GM19328 (cell line): ENCODE measurements at regions not wholly inside any gene's neighbourhood (a gene's known extent, or its start where the extent isn't known, plus 50 kb on each side); places are given as distances from the start of the nearest gene placed in this dataset.
"Not testable (repeated sequence)": the region's sequence is repeated elsewhere in the genome, so short reads cannot be mapped to it uniquely, and the experiment has no call there.

ENCODE experiments used
- ATAC-seq: cut with Tn5 transposase; IDR thresholded peaks from one replicate; pipeline ENCODE4 v1.9.1; 2021; ENCODE audit warnings: mild to moderate bottlenecking, moderate library complexity; ENCODE audit not compliant: unreplicated experiment

- ATAC-seq: no peak
These were observed 91.2 kb downstream of the RCHY1 start for GRCh38 chr4:75422998-75423397.

GRCh38 chr4:75412746-75413145, 101.5 kb downstream of the RCHY1 start:
- ATAC-seq: no peak

GRCh38 chr4:75398501-75398900, 115.7 kb downstream of the RCHY1 start:
- no peak for ATAC-seq

- ATAC-seq: no peak
These were observed 122.6 kb downstream of the RCHY1 start for GRCh38 chr4:75391489-75392166.

- not testable (repeated sequence) for ATAC-seq
These were observed 127.8 kb downstream of the RCHY1 start for GRCh38 chr4:75386426-75386825.

- no peak for ATAC-seq
These were observed 129.1 kb downstream of the RCHY1 start for GRCh38 chr4:75385106-75385505.

- no peak for ATAC-seq
These were observed 137.7 kb downstream of the RCHY1 start for GRCh38 chr4:75376543-75376942.

GRCh38 chr4:75371915-75372314, 142.3 kb downstream of the RCHY1 start:
- ATAC-seq: no peak

GRCh38 chr4:75370576-75370975, 143.6 kb downstream of the RCHY1 start:
- ATAC-seq: no peak

GRCh38 chr4:75345423-75345822, 168.8 kb downstream of the RCHY1 start:
- ATAC-seq: no peak

- no peak for ATAC-seq
These were observed 169.3 kb downstream of the RCHY1 start for GRCh38 chr4:75344915-75345314.

- no peak for ATAC-seq
These were observed 170.9 kb downstream of the RCHY1 start for GRCh38 chr4:75343333-75343732.

- ATAC-seq: no peak
These were observed 173.6 kb downstream of the RCHY1 start for GRCh38 chr4:75340561-75340960.

GRCh38 chr4:75338352-75338880, 175.8 kb downstream of the RCHY1 start:
- ATAC-seq: no peak

- no peak for ATAC-seq
These were observed 186.2 kb downstream of the RCHY1 start for GRCh38 chr4:75327804-75328512.

GRCh38 chr4:75325318-75325979, 188.8 kb downstream of the RCHY1 start:
- ATAC-seq: no peak

- ATAC-seq: no peak
These were observed 192.7 kb downstream of the RCHY1 start for GRCh38 chr4:75321484-75321883.

GRCh38 chr4:75317641-75318040, 196.6 kb downstream of the RCHY1 start:
- not testable (repeated sequence) for ATAC-seq

GRCh38 chr4:75308049-75308448, 206.2 kb downstream of the RCHY1 start:
- ATAC-seq: no peak

GRCh38 chr4:75306506-75306905, 207.7 kb downstream of the RCHY1 start:
- no peak for ATAC-seq

- no peak for ATAC-seq
These were observed 211.6 kb downstream of the RCHY1 start for GRCh38 chr4:75302648-75303047.
